Astrocyte (in vitro differentiated cells and primary cell): ENCODE measurements at regions not wholly inside any gene's neighbourhood (a gene's known extent, or its start where the extent isn't known, plus 50 kb on each side); places are given as distances from the start of the nearest gene placed in this dataset.

ENCODE experiments used
- CTCF ChIP-seq: IDR thresholded peaks from 2 replicates; pipeline ENCODE4 v1.5.1; 2011; ENCODE audit warnings: low read depth, mild to moderate bottlenecking, inconsistent platforms, low read length, moderate library complexity; ENCODE audit not compliant: insufficient read depth
- EZH2 ChIP-seq: IDR thresholded peaks from 2 replicates; pipeline ENCODE4 v1.6.1; 2012; ENCODE audit warnings: mild to moderate bottlenecking, low read length, inconsistent platforms; ENCODE audit not compliant: insufficient read depth

GRCh38 chr6:156497618-156498017, 279.6 kb upstream of the ARID1B start:
- no peak for TF ChIP-seq CTCF
- TF ChIP-seq EZH2: no peak
